C4-2B (cell line): ENCODE measurements at regions not wholly inside any gene's neighbourhood (a gene's known extent, or its start where the extent isn't known, plus 50 kb on each side); places are given as distances from the start of the nearest gene placed in this dataset.
"Not testable (repeated sequence)": the region's sequence is repeated elsewhere in the genome, so short reads cannot be mapped to it uniquely, and the experiment has no call there.

Experiments
- CTCF ChIP-seq: fragments of 450-650 bp; conservative IDR thresholded peaks from 2 replicates; pipeline ENCODE4 v1.5.1; 2017; ENCODE audit warnings: mild to moderate bottlenecking
- ZFX ChIP-seq: fragments of 450-650 bp; IDR thresholded peaks from 2 replicates; pipeline ENCODE4 v1.6.1; 2017

- peak; percentile 55 for TF ChIP-seq CTCF
- TF ChIP-seq ZFX, result not testable (repeated sequence)
These were observed 292.9 kb downstream of the PRDM9 start for GRCh38 chr5:23800307-23800706.
